ENCODE measurements at regions not wholly inside any gene's neighbourhood (a gene's known extent, or its start where the extent isn't known, plus 50 kb on each side); places are given as distances from the start of the nearest gene placed in this dataset.

DNA sequence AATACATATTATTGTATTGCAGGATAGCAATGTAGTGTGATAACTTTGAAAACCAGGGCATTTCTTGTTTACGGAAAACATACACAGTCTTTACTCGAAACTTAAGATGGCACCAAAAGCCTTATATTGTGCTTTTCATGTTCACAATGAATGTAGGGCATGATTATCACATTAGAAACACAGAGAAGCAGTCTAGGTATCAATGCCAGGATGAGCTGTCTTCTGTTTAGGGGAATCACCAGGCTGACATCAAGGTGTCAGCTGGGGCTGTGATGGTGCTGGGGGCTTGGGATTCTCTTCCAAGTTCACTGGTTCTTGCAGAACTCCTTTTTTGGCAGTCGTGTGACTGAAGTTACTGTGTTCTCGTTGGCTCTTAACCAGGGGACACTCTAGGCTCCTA lies 1067.3 kb downstream of the FLRT2 start:
- H3K27ac ChIP-seq, result no peak overlapping the region
- no peaks in the 10 kb centered on the region for H3K36me3 ChIP-seq (replicated peaks in 1 of 2)
- DNase-seq, result no peak
- TF ChIP-seq, protein P1, sequence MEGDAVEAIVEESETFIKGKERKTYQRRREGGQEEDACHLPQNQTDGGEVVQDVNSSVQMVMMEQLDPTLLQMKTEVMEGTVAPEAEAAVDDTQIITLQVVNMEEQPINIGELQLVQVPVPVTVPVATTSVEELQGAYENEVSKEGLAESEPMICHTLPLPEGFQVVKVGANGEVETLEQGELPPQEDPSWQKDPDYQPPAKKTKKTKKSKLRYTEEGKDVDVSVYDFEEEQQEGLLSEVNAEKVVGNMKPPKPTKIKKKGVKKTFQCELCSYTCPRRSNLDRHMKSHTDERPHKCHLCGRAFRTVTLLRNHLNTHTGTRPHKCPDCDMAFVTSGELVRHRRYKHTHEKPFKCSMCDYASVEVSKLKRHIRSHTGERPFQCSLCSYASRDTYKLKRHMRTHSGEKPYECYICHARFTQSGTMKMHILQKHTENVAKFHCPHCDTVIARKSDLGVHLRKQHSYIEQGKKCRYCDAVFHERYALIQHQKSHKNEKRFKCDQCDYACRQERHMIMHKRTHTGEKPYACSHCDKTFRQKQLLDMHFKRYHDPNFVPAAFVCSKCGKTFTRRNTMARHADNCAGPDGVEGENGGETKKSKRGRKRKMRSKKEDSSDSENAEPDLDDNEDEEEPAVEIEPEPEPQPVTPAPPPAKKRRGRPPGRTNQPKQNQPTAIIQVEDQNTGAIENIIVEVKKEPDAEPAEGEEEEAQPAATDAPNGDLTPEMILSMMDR (IDR thresholded peaks at IDR 0.05), result no peak
- TF ChIP-seq POLR2A (IDR thresholded peaks at IDR 0.05), result no peak
- no peaks in the 10 kb centered on the region for H3K9me3 ChIP-seq (replicated peaks in 1 of 3)
- WGBS, 4 donors, result 71 to 87% (median 81%) methylated on average over 4 of the region's 4 CpGs
- no peaks in the 10 kb centered on the region for H3K4me1 ChIP-seq (replicated peaks in 1 of 2)
- no peak overlapping the region for H3K4me3 ChIP-seq
- no peaks in the 10 kb centered on the region for H3K27me3 ChIP-seq
- intact Hi-C loops (cut with DNase I), result no loop called here

DNA sequence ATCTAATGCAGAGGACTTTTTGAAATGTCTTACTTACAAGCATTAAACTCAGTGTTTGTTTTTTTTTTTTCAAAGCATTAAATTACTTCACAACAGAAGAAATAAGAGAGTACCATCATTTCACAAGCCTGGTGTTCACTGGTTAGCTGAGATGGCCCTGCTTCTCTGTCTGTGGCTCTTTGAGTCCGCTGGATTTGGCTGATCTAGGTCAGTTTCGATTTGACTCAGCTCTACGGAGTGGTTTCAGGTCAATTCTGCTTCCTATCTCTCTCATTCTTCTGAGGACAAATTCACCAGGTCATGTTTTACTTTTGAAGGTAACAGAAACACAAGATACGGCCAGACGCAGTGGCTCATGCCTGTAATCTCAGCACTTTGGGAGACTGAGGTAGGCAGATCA lies 1066.1 kb downstream of the FLRT2 start:
- WGBS, 4 donors, result 78 to 96% (median 90%) methylated on average over 5 of the region's 5 CpGs
- Histone ChIP-seq H3K4me3 (no peak overlapping the region), H3K4me1 (replicated peaks in 1 of 2) (no peaks in the 10 kb centered on the region), H3K9me3 (replicated peaks in 1 of 3) (no peaks in the 10 kb centered on the region), H3K27me3 (no peaks in the 10 kb centered on the region), H3K27ac (no peak overlapping the region), H3K36me3 (replicated peaks in 1 of 2) (no peaks in the 10 kb centered on the region)
- intact Hi-C loops (cut with DNase I), result no loop called here
- DNase-seq, result no peak
- no peak for TF ChIP-seq POLR2A (IDR thresholded peaks at IDR 0.05)
- TF ChIP-seq, protein P1 (IDR thresholded peaks at IDR 0.05), result no peak

- DNase-seq, result no peak
- H3K36me3 ChIP-seq (replicated peaks in 1 of 2), result no peaks in the 10 kb centered on the region
- no peaks in the 10 kb centered on the region for H3K9me3 ChIP-seq (replicated peaks in 1 of 3)
- WGBS, 4 donors, result 81 to 97% (median 89%) methylated on average over 1 of the region's 1 CpG
- no peak for TF ChIP-seq POLR2A (IDR thresholded peaks at IDR 0.05)
- TF ChIP-seq, protein P1 (IDR thresholded peaks at IDR 0.05), result no peak
- no peaks in the 10 kb centered on the region for H3K27me3 ChIP-seq
- no peak overlapping the region for H3K27ac ChIP-seq
- H3K4me1 ChIP-seq (replicated peaks in 1 of 2), result no peaks in the 10 kb centered on the region
- intact Hi-C loops (cut with DNase I), result no loop called here
- H3K4me3 ChIP-seq, result no peak overlapping the region
Measured at GRCh38 chr14:86575141-86575540, 1045.2 kb downstream of the FLRT2 start.

DNA sequence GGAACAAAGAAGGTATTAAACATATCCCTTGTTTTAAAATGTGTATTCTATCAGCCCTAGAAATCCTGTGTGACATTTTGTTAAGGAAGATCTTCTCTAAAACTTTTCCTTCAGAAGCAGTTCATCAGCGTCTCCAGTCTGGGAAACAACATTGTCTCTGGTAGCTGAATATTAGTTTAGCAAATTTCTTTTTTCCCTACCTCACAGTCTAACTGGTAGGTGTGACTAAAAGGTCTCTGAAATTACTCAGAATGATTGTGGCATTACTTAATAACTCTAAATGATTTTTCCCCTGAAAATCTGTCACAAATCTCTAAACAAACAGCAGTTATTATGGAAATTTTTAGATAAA lies 1044.8 kb downstream of the FLRT2 start:
- H3K27me3 ChIP-seq, result no peaks in the 10 kb centered on the region
- no peaks in the 10 kb centered on the region for H3K4me1 ChIP-seq (replicated peaks in 1 of 2)
- no peak for DNase-seq
- no peak overlapping the region for H3K4me3 ChIP-seq
- WGBS, 4 donors, result 71 to 86% (median 81%) methylated on average over 1 of the region's 1 CpG
- H3K36me3 ChIP-seq (replicated peaks in 1 of 2), result no peaks in the 10 kb centered on the region
- TF ChIP-seq, protein P1 (IDR thresholded peaks at IDR 0.05), result no peak
- no peak for TF ChIP-seq POLR2A (IDR thresholded peaks at IDR 0.05)
- no peaks in the 10 kb centered on the region for H3K9me3 ChIP-seq (replicated peaks in 1 of 3)
- intact Hi-C loops (cut with DNase I), result no loop called here
- H3K27ac ChIP-seq, result no peak overlapping the region

Data from adrenal gland (tissue), 9 donors.